SKM-1 treated with dmso at 0.1 percent for 144 hours (cell line): ENCODE measurements at regions not wholly inside any gene's neighbourhood (a gene's known extent, or its start where the extent isn't known, plus 50 kb on each side); places are given as distances from the start of the nearest gene placed in this dataset.

Experiments
- DNase-seq: peaks from one replicate; lab custom pipeline; 2025; ENCODE audit not compliant: unreplicated experiment; lab: John Stamatoyannopoulos, UW

- no peak for DNase-seq
Measured at GRCh38 chr1:193676996-193677549, 490.7 kb upstream of the B3GALT2 start.

- DNase-seq, result no peak
Measured at GRCh38 chr1:193674292-193674944, 488.0 kb upstream of the B3GALT2 start.

- no peak for DNase-seq
Measured at GRCh38 chr1:193666485-193667083, 480.2 kb upstream of the B3GALT2 start.

GRCh38 chr1:193663965-193664364 is 477.6 kb upstream of the B3GALT2 start:
- no peak for DNase-seq

- no peak for DNase-seq
Measured at GRCh38 chr1:193662030-193662429, 475.6 kb upstream of the B3GALT2 start.

- DNase-seq, result no peak
Measured at GRCh38 chr1:193661385-193661784, 475.0 kb upstream of the B3GALT2 start.

GRCh38 chr1:193660428-193660827 is 474.0 kb upstream of the B3GALT2 start:
- DNase-seq, result no peak

- DNase-seq, result no peak
Measured at GRCh38 chr1:193658691-193659090, 472.3 kb upstream of the B3GALT2 start.

- no peak for DNase-seq
Measured at GRCh38 chr1:193658081-193658480, 471.7 kb upstream of the B3GALT2 start.

GRCh38 chr1:193657552-193657951 is 471.1 kb upstream of the B3GALT2 start:
- DNase-seq, result no peak

- DNase-seq, result no peak
Measured at GRCh38 chr1:193656841-193657240, 470.4 kb upstream of the B3GALT2 start.

GRCh38 chr1:193654951-193655735 is 468.7 kb upstream of the B3GALT2 start:
- no peak for DNase-seq

- no peak for DNase-seq
Measured at GRCh38 chr1:193649587-193649986, 463.2 kb upstream of the B3GALT2 start.

GRCh38 chr1:193634876-193635275 is 448.5 kb upstream of the B3GALT2 start:
- DNase-seq, result no peak

GRCh38 chr1:193634470-193634869 is 448.1 kb upstream of the B3GALT2 start:
- DNase-seq, result no peak

GRCh38 chr1:193633991-193634390 is 447.6 kb upstream of the B3GALT2 start:
- no peak for DNase-seq

GRCh38 chr1:193633093-193633492 is 446.7 kb upstream of the B3GALT2 start:
- DNase-seq, result no peak

GRCh38 chr1:193631306-193631705 is 444.9 kb upstream of the B3GALT2 start:
- no peak for DNase-seq

- no peak for DNase-seq
Measured at GRCh38 chr1:193629875-193630274, 443.5 kb upstream of the B3GALT2 start.

- DNase-seq, result no peak
Measured at GRCh38 chr1:193626695-193627094, 440.3 kb upstream of the B3GALT2 start.

GRCh38 chr1:193625255-193625654 is 438.8 kb upstream of the B3GALT2 start:
- DNase-seq, result no peak

GRCh38 chr1:193619911-193620310 is 433.5 kb upstream of the B3GALT2 start:
- DNase-seq, result no peak
